NCI-H1417 treated with DMSO at 0.1 percent for 48 hours (cell line): ENCODE measurements at regions not wholly inside any gene's neighbourhood (a gene's known extent, or its start where the extent isn't known, plus 50 kb on each side); places are given as distances from the start of the nearest gene placed in this dataset.

ENCODE experiments used
- DNase-seq: peaks from one replicate; lab custom pipeline; 2025; lab: John Stamatoyannopoulos, UW

- DNase-seq, result no peak
These were observed 101.8 kb downstream of the CAND1 start for GRCh38 chr12:67370979-67371378.

- no peak for DNase-seq
These were observed 107.9 kb downstream of the CAND1 start for GRCh38 chr12:67377021-67377420.

DNA sequence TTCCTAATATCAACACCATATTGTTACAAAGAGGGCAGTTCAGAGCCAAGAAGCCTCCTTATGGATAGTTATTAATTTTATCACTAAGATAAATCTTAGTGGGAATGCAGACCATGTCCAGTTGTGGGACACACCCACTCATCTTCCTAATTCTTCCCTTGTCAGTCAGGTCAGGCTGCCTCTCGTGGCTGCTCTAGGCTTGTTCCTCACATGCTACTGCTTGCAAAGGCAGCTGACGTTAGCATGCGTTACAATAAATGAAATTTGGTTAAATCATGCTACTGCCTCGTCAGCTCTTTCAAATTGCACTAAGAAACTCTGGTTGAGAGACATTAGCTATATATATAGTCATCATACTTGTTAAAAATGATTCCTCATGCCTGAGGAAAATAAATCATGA is 108.4 kb downstream of the CAND1 start:
- DNase-seq, result no peak

DNA sequence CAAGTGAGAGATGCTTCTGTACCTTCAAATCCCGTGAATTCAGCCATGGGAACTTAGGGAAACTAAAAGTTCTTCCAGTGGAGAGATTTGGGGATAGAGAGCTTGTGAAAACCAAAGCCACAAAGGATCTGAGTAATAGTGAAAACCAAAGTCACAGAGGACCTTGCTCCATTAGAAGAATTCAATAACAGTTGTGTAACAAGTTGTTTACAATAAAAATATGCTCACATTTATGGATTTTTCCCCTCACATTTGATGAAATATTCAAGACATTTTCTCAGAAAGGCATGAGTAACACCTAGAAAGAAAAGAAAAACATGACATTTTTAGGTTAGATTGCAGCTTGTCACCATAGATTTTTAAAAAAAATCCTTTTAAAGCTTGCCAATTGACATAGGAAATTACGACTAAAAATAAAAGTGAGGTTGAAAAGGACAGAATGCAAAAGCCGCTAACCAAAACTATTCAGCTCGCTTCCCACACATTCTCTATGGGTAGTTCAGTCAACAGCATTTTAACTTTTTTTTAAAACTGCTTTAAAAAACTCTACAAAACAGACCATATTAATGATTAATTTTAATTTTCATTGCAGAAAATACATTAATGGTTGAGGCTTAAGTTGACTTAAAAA is 113.2 kb downstream of the CAND1 start:
- no peak for DNase-seq

DNA sequence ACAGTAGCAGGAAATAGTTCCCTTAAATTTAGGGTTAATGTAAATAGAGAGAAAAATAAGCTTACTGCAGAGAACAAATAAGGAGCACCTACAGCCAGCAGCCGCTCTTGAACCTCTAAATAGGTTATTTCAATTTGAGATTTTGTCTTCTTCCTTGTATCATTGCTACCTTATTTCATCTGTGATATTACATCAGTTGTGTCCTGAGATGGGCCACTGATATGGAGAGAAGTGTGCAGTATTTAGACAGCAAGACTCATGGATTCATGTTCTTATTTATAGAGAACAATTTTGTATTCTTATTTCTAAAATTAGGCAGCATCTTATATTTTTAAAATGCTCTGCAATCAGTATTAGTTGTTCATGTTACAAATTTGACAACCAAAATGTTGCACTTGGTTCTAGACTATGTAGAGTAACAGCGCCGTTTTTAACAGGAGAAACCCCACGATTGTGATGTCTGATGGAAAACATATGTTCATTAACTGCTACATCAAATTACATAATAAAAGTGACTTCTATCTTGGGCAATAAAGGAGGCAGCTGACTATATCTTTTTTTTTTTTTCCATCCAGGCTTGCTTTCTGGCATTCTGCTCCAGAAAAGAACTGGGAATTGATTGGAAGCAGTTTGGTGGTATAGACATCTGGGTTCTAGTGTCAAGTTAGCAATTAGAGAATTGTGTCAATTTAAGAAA is 117.9 kb downstream of the CAND1 start:
- DNase-seq, result no peak

DNA sequence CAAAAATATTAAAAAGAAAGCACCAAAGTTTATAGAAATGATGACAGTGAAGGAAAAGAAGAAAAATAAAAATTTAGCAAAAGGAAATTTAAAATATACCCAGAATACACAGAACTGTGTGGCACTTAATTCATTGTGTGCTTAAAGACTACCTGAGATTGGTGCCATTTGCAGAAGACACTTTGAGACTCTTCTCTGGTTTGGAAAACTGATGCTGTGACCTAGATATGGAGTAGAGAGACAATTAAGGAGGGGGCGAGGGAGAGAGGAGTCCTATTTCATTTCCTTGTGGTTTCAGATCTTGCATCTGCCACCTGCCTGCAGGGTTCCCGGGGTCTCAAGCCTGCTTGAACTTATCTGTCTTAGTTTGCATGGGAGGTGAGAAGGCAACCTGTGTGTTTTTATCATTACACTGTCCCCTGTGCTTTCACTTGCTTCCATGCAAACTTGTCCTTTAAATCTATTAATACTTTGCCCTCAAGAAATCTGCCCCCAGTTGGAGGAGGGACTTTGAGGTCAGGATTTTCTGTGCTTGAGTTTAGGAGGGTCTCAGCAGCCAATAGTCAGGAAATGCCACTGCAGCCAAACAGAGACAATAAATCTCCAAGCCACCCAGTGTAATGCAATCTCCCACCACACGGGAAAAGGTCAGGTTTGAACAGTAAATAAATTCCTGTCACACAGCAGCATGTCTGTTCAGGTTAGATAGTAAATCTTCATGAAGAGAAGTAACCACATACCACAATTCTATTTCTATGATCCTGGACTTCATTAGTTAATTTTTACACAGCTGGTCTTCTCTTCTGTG is 119.4 kb downstream of the CAND1 start:
- no peak for DNase-seq

DNA sequence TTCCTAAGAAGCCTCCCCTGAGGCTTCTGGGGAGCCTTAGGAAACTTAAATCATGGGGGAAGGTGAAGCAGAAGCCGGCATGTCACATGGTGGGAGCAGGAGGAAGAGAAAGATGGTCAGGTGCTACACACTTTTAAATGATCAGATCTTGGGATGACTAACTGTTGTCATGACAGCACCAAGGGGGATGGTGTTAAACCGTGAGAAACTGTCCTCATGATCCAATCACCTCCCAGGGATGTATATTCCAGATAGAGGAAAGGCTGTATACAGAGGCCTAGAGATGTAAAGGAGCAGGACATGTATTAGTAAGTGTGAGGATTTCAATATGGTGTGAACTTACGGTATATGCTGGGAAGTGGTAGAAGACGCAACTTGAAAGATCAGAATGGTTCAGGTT is 121.1 kb downstream of the CAND1 start:
- no peak for DNase-seq

GRCh38 chr12:67391034-67391433 is 121.9 kb downstream of the CAND1 start:
- no peak for DNase-seq

DNA sequence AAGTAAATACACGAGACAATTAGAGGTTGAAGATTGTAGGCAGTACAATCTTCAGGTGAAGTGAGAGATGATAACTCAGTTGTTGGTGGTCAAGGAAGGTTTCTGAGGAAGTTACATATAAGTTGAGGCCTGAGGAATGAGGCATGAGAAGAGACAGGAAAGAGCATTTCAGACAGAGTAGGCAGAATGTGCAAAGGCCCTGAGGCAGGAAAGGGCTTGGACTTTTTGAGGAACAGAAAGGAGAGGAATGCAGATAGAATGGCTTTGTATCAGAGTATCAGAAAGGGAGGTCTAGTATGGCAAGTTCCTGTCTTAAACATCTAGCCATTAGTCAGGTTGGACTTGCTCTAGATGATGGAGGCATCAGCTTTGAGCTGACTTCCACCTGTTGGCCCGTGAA is 122.5 kb downstream of the CAND1 start:
- DNase-seq, result no peak

- DNase-seq, result no peak
These were observed 125.4 kb downstream of the CAND1 start for GRCh38 chr12:67394550-67394949.

DNA sequence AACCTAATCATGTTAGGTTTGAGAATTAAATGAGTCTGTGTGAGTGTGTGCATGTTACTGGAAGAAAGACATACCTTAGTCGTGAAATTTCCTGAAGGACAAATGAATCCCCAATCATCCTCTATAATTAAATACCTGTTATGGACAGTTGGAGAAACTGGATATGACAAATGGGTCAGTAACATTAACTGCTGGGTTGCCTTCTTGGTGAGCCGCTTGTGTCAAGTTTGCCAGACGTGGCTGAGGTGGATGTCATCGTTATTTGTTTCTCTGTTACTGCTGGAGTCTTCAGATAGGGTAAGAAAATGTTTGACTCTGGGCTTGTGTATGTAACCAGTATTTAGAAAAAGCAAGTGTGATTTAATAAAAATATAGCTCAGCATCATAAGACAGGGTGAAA is 131.6 kb downstream of the CAND1 start:
- DNase-seq, result no peak

DNA sequence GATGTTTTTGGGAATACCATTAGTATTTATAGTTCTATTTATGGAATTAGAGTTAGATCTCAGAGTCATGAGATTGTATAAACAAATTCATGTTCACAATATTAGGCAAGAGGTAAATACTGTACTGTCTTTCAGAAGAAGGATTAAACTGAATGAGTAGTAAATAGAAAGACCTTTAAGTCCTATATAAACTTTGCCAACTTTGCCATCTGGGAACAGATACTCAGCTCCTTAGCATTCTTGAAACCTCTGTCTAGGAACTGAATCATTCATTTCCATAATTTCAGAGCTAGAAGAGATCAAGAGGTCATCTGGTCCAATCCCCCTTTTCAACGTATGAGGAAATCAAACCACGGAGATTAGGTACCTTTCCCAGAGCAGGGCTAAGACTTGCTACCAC is 141.1 kb downstream of the CAND1 start:
- DNase-seq, result no peak

- no peak for DNase-seq
These were observed 141.5 kb downstream of the CAND1 start for GRCh38 chr12:67410667-67411067.

DNA sequence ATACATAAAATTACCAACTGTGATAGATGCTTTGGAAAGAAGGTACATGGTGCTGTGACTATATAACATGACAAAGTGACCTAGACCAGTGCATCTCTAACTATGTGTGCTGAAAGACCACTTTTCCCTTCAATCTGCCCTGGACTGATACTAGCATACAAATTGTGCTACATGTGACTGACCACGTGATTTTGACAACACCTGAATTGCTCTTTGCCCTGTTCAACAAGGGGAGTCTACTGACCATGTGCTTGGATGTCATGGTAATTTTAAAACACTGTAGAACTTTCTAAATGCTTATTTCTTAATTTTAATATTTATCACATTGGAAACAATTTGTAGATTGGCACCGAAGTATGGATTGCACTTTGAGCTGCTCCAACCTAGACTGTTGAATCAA is 142.4 kb downstream of the CAND1 start:
- DNase-seq, result no peak

DNA sequence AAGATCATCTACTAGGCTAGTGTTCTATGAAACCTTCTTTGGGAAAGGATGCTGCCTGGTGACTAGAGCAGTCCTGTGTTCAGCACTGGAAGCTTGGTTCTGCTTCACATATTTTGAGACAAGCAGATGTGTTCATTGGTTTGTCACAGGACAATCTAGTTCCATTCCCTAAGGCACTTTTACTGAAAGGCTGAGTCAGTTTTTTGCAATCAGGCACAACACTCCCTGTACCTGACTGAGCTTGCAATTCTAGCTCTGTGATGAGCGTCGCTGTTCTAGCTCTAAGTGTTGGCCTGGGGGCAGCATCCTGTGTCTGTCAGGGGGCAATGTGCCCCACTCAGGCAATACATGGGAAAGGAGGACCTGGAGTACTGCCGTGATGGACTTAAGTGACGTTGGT is 144.4 kb downstream of the CAND1 start:
- DNase-seq, result no peak

DNA sequence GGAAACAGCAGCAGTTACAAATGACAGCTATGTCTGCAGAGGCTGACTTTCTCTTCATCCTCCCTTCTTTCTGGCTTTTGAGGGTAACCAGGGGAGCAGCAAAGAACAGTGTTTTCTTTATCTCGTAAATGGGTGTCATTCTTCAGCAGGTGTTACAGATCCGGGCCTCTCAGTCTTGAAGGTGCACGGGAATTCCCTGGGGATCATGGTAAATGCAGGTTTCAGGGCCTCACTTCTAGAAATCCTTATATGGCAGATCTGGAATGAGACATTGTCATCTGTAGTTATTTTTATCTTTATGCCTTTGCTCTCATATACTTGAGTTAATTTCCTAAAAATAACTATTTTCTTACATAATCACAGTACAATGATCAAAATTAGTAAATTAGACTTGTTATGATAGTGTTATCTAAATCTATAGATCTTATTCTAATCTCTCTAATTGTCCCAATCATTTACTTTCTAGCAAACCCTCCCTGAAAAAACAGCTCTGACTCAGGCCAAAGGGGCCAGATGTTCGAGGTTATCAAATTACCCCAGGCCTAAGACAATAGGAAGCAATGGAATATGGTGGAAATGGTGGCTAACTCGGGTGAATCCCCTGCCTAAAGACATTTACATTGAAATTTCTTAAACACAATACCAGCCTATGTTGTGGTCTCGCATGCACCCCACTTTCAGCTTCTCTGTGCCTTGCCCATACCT is 145.0 kb downstream of the CAND1 start:
- no peak for DNase-seq

- no peak for DNase-seq
These were observed 146.3 kb downstream of the CAND1 start for GRCh38 chr12:67415473-67415872.

DNA sequence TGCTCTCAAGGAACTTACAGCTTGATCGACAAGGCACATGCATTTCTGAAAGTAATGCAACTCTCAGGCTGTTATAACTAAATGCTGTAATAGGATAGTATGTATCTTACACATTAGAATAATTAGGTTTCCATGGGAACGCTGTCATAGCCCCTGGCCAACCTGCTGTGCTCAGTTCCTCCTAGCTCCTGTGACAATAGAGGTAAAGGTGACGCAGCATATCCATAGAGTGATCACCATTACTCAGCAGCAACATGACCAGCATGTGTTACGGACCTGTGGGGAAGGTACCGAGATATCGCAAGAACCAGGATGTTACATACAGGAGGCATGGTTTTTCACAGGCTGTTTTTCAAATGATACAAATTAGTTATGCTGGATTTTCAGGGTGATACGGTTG is 150.7 kb downstream of the CAND1 start:
- DNase-seq, result peak; percentile 42

- DNase-seq, result no peak
These were observed 151.3 kb downstream of the CAND1 start for GRCh38 chr12:67420506-67420905.

- DNase-seq, result no peak
These were observed 152.9 kb downstream of the CAND1 start for GRCh38 chr12:67422081-67422480.

DNA sequence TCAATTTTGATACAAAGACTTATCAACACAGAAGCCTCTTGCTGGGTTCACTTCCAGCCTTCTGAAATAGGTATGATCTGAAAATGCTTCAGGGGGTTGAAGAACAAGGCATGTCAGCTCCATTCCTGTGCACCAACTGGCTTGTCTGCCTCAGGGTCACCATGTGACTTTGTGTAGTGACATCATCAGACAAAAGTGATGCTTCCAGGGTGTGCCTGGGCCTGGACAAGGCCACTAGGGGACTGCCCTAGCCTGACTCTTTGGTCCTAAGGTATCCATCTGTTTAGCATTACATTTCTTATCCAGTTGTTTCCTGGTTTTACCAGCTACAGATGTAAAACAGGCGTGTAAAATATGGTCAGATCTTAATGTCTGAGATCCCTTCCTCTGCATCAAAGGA is 155.6 kb downstream of the CAND1 start:
- DNase-seq, result no peak

DNA sequence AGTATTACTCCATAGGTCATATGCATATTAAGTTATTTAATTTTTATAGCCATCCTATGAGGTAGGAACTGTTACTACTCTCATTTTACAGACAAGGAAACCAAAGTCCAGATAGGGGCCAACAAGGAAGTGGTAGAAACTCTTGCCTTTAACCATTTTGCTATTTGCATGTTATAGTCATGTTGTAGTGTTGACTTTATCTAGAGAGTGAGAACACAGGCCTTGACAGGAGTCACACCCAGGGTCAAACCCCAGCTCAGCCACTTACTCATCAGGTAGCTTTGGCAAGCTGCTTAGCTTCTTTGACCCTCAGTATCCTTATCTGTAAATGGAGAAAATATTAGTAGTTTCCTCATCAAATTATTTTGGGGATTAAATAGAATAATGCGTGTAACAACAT is 156.2 kb downstream of the CAND1 start:
- DNase-seq, result no peak

DNA sequence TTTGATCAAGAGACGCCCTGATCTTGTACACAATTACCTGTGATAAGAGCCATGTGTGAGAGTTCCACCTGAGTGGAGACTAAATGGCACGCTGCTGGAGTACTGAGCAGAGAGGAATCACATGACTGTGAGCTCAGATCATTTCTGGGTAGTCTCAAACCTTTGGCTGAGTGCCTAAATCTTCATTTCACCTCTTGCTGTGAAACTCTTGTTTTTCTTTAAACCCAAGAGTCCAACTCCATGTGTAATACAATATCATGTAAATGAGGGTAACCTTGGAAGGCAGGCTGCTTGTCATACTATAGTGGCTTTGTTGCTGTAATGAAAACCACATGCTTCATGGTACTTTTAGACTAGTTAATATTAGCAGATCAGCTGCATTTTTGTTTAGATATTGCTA is 156.9 kb downstream of the CAND1 start:
- DNase-seq, result no peak
